ENCODE measurements at regions not wholly inside any gene's neighbourhood (a gene's known extent, or its start where the extent isn't known, plus 50 kb on each side); places are given as distances from the start of the nearest gene placed in this dataset.

- no peak for TF ChIP-seq REST (IDR thresholded peaks at IDR 0.05; ENCODE audit: low read depth, low read length)
- no peak for TF ChIP-seq RXRA (IDR thresholded peaks at IDR 0.05; ENCODE audit: borderline replicate concordance, low read depth)
- TF ChIP-seq POLR2AphosphoS5 (IDR thresholded peaks at IDR 0.05; ENCODE audit: low read depth, low read length): no peak
These were observed 107.0 kb downstream of the VEGFA start (continued) for GRCh38 chr6:43877036-43877435.

DNA sequence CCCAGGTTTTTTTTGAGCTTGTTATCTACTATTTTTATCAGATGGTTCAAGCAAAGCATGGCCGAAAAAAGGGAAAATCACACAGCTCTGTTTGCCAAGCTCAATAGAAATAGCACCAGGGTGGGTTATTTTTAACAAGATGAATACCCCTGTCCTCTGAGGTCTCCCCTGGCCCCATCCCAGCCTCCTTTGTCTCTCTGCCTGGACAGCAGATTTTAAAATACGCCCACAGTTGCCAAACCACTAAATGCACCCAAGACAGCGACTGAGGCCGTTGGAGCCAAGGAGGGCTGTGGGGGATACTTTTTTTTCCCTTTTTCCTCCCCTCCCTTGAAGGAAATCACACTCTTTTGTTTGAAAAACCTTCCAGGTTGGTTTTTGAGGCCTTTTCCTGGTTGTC, 106.6 kb downstream of the VEGFA start:
- no peaks in the 10 kb centered on the region for H3K9me3 ChIP-seq
- no peaks in the 10 kb centered on the region for H3F3A ChIP-seq (replicated peaks; ENCODE audit: insufficient read depth)
- no peak for TF ChIP-seq RAD21 (IDR thresholded peaks at IDR 0.05; ENCODE audit: low read length)
- no peak for TF ChIP-seq ELF1 (IDR thresholded peaks at IDR 0.05)
- no peak for TF ChIP-seq EZH2phosphoT487 (IDR thresholded peaks at IDR 0.05; ENCODE audit: borderline replicate concordance, low read depth)
- no peak for TF ChIP-seq FOXJ3 (CRISPR knock-in tag; IDR thresholded peaks at IDR 0.05)
- no peak for TF ChIP-seq FOXM1 (IDR thresholded peaks at IDR 0.05; ENCODE audit: low read depth)
- no peak for TF ChIP-seq RCOR1 (IDR thresholded peaks at IDR 0.05; ENCODE audit: low read length)
- TF ChIP-seq, protein P1, sequence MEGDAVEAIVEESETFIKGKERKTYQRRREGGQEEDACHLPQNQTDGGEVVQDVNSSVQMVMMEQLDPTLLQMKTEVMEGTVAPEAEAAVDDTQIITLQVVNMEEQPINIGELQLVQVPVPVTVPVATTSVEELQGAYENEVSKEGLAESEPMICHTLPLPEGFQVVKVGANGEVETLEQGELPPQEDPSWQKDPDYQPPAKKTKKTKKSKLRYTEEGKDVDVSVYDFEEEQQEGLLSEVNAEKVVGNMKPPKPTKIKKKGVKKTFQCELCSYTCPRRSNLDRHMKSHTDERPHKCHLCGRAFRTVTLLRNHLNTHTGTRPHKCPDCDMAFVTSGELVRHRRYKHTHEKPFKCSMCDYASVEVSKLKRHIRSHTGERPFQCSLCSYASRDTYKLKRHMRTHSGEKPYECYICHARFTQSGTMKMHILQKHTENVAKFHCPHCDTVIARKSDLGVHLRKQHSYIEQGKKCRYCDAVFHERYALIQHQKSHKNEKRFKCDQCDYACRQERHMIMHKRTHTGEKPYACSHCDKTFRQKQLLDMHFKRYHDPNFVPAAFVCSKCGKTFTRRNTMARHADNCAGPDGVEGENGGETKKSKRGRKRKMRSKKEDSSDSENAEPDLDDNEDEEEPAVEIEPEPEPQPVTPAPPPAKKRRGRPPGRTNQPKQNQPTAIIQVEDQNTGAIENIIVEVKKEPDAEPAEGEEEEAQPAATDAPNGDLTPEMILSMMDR (IDR thresholded peaks at IDR 0.05): no peak
- TF ChIP-seq, protein P2, sequence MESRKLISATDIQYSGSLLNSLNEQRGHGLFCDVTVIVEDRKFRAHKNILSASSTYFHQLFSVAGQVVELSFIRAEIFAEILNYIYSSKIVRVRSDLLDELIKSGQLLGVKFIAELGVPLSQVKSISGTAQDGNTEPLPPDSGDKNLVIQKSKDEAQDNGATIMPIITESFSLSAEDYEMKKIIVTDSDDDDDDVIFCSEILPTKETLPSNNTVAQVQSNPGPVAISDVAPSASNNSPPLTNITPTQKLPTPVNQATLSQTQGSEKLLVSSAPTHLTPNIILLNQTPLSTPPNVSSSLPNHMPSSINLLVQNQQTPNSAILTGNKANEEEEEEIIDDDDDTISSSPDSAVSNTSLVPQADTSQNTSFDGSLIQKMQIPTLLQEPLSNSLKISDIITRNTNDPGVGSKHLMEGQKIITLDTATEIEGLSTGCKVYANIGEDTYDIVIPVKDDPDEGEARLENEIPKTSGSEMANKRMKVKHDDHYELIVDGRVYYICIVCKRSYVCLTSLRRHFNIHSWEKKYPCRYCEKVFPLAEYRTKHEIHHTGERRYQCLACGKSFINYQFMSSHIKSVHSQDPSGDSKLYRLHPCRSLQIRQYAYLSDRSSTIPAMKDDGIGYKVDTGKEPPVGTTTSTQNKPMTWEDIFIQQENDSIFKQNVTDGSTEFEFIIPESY (IDR thresholded peaks at IDR 0.05; ENCODE audit: borderline replicate concordance, low read depth): no peak
- TF ChIP-seq REST (IDR thresholded peaks at IDR 0.05; ENCODE audit: low read depth, low read length): no peak
- no peak for TF ChIP-seq GATA2 (CRISPR knock-in tag; IDR thresholded peaks at IDR 0.05)
- no peak for TF ChIP-seq FOSL2 (IDR thresholded peaks at IDR 0.05; ENCODE audit: borderline replicate concordance, low read depth)
- TF ChIP-seq IRF3 (IDR thresholded peaks at IDR 0.05; ENCODE audit: low read depth, low read length): no peak
- TF ChIP-seq MXI1 (IDR thresholded peaks at IDR 0.05; ENCODE audit: low read depth, low read length): no peak
- TF ChIP-seq TCF12 (IDR thresholded peaks at IDR 0.05): no peak
- no peak for TF ChIP-seq GABPA (IDR thresholded peaks at IDR 0.05; ENCODE audit: low read depth)
- TF ChIP-seq, protein P3, sequence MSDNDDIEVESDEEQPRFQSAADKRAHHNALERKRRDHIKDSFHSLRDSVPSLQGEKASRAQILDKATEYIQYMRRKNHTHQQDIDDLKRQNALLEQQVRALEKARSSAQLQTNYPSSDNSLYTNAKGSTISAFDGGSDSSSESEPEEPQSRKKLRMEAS (IDR thresholded peaks at IDR 0.05; ENCODE audit: low read depth): no peak
- TF ChIP-seq RFX5 (IDR thresholded peaks at IDR 0.05; ENCODE audit: low read length): no peak
- no peak for TF ChIP-seq EP300 (IDR thresholded peaks at IDR 0.05; ENCODE audit: borderline replicate concordance in 1 of 2, low read depth in 1 of 2, low read length in 1 of 2)
- no peak for DNase-seq
- H3K4me2 ChIP-seq: no peak overlapping the region
- H3K4me3 ChIP-seq (ENCODE audit: low read depth in 2 of 2, low read length in 1 of 2): no peak overlapping the region
- no peaks in the 10 kb centered on the region for H3K27me3 ChIP-seq (ENCODE audit: insufficient read depth)
- peak overlapping the region in 1 of 2 experiments; percentile 36; a peak in 1 of 4 replicates for H3K27ac ChIP-seq (ENCODE audit: low read depth in 2 of 2, low read length in 1 of 2)
- H3K4me1 ChIP-seq (ENCODE audit: control insufficient read depth in 1 of 2, insufficient read depth in 2 of 2, low read depth in 1 of 2, low read length in 1 of 2): peaks cover 0 to 52% of the 10 kb centered on the region in 2 experiments; a peak in 2 of 4 replicates
- H2AFZ ChIP-seq (ENCODE audit: low read depth): no peak overlapping the region
- no peak overlapping the region for H3K9ac ChIP-seq
- ChIA-PET CTCF (interaction anchor here (1.2 to 3.7 kb wide), 3 partner anchors 10 to 107 kb away, joined by 3 to 12 read pairs (median 9); partner anchors contain the start of gene VEGFA), POLR2A (no interaction called here)
- H3K79me2 ChIP-seq (ENCODE audit: insufficient read depth): no peaks in the 10 kb centered on the region
- no peaks in the 10 kb centered on the region for H3K36me3 ChIP-seq (replicated peaks in 1 of 2; ENCODE audit: control insufficient read depth in 1 of 2, insufficient read depth in 2 of 2, low read length in 1 of 2)
- WGBS (ENCODE audit: low lambda C conversion rate): 90% methylated on average over 4 of the region's 4 CpGs
- H3K9me2 ChIP-seq: no peaks in the 10 kb centered on the region
- H4K20me1 ChIP-seq (ENCODE audit: insufficient read depth): no peaks in the 10 kb centered on the region

All from SK-N-SH (cell line).